ENCODE measurements at regions not wholly inside any gene's neighbourhood (a gene's known extent, or its start where the extent isn't known, plus 50 kb on each side); places are given as distances from the start of the nearest gene placed in this dataset.

DNA sequence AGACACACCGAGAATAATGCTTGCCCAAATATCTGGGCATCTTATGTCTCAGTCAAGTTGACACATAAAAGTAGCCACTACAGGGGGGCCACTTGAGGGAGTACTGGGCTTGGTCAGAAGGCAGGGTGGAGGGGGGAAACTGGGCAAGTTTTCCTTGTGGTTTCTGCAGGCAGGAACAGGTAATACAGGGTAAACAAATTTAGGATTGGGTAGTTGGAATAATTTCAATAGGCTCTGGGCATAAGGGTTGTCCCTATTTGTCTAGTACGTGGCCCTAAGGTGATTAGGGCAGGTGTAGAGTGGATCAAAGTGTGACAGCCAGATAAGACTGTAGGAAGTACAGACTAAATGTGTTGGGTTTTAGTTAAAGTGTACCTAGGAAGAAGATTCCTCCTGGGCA, 353.1 kb downstream of the TLE4 start:
- H3K4me3 ChIP-seq: no peak overlapping the region
- no peak for ATAC-seq
- no peak overlapping the region for H3K27ac ChIP-seq
- H3K27me3 ChIP-seq: no peaks in the 10 kb centered on the region
- 40 to 80% (median 72%) methylated on average over 2 of the region's 2 CpGs for WGBS, 4 donors
- intact Hi-C loops (cut with DNase I): no loop called here
- H3K36me3 ChIP-seq: no peaks in the 10 kb centered on the region
- no peaks in the 10 kb centered on the region for H3K4me1 ChIP-seq
- no peak for DNase-seq
- H3K9me3 ChIP-seq: no peaks in the 10 kb centered on the region
- TF ChIP-seq POLR2A (IDR thresholded peaks at IDR 0.05): no peak
- TF ChIP-seq, protein P1, sequence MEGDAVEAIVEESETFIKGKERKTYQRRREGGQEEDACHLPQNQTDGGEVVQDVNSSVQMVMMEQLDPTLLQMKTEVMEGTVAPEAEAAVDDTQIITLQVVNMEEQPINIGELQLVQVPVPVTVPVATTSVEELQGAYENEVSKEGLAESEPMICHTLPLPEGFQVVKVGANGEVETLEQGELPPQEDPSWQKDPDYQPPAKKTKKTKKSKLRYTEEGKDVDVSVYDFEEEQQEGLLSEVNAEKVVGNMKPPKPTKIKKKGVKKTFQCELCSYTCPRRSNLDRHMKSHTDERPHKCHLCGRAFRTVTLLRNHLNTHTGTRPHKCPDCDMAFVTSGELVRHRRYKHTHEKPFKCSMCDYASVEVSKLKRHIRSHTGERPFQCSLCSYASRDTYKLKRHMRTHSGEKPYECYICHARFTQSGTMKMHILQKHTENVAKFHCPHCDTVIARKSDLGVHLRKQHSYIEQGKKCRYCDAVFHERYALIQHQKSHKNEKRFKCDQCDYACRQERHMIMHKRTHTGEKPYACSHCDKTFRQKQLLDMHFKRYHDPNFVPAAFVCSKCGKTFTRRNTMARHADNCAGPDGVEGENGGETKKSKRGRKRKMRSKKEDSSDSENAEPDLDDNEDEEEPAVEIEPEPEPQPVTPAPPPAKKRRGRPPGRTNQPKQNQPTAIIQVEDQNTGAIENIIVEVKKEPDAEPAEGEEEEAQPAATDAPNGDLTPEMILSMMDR (IDR thresholded peaks at IDR 0.05): no peak

- no peak for ATAC-seq
- WGBS, 4 donors: 82 to 89% (median 83%) methylated on average over 4 of the region's 4 CpGs
Observed at GRCh38 chr9:79917421-79917820, 345.7 kb downstream of the TLE4 start.

DNA sequence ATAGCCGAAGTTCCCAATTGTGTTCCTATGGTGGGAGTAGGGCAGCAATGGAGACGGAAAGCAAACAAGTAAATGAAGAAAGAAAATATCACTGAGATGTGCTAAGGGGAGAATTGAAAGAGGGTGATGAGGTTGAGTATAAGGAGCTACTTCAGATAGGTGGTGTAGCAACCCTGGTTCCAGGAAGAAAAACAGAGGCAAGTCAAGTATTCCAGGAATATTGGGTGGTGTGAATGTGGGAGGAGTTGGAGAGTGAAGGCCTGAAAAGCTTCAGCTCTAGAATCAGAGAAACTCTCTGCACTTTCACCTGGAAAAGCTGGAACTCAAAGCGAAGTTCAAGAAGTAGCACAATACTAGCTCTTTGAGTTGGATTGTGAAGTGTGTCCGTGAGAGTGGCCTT, 342.1 kb downstream of the TLE4 start:
- H3K9me3 ChIP-seq: peaks cover 0 to 5% (median 0%) of the 10 kb centered on the region in 12 donors
- no peaks in the 10 kb centered on the region for H3K36me3 ChIP-seq
- 91 to 96% (median 93%) methylated on average over 4 of the region's 4 CpGs for WGBS, 4 donors
- H3K4me3 ChIP-seq: no peak overlapping the region
- H3K27me3 ChIP-seq: no peaks in the 10 kb centered on the region
- no peak for DNase-seq
- no peak for TF ChIP-seq POLR2A (IDR thresholded peaks at IDR 0.05)
- intact Hi-C loops (cut with DNase I): no loop called here
- no peak overlapping the region for H3K27ac ChIP-seq
- H3K4me1 ChIP-seq: no peaks in the 10 kb centered on the region
- ATAC-seq: no peak

More at GRCh38 chr9:79917421-79917820, 345.7 kb downstream of the TLE4 start:
- no peaks in the 10 kb centered on the region for H3K36me3 ChIP-seq
- H3K27ac ChIP-seq: no peak overlapping the region
- TF ChIP-seq POLR2A (IDR thresholded peaks at IDR 0.05): no peak
- TF ChIP-seq, protein P1 (IDR thresholded peaks at IDR 0.05): no peak
- H3K4me3 ChIP-seq: no peak overlapping the region
- no peak for DNase-seq
- H3K27me3 ChIP-seq: no peaks in the 10 kb centered on the region
- intact Hi-C loops (cut with DNase I): no loop called here
- peaks cover 0 to 3% (median 0%) of the 10 kb centered on the region in 12 donors for H3K9me3 ChIP-seq
- H3K4me1 ChIP-seq: no peaks in the 10 kb centered on the region

DNA sequence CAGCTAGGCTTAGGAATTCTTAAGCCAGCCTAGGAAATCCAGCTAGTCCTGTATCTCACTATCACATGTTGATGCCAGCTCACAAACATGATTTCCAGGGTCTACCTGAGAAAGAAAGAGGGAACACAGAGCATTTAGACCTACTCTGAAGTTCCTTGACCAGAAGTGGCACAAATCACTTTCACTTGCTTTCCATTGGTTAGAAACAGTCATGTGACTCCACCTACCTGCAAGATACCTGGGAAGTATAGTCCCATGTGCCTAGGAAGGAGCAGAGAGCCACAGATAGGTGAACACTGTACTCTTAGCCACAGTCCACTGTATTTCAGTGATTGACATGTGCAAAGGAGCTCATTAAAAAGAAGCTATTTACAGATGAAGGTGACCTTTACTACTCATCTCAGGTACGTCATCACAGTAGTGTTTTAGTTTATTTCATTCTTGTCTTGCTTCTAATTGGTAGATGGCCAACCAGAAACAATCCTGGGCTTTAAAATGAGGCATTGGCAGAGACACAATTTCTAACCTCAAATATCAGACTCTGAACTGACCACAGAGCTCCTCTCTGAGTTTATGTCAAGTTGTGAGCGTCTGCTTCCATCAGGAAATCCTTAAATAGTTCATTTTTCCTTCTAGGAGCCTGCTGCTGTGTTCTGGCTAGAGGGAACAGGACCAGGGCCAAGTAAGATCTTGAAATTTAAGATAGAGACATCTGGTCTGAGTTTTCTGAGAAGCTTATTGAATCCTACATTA, 340.7 kb downstream of the TLE4 start:
- H3K27ac ChIP-seq: no peak overlapping the region
- H3K4me3 ChIP-seq: no peak overlapping the region
- WGBS, 4 donors: 41 to 63% (median 52%) methylated on average over 2 of the region's 2 CpGs
- H3K27me3 ChIP-seq: peaks cover 0 to 4% (median 0%) of the 10 kb centered on the region in 9 donors
- H3K36me3 ChIP-seq: no peaks in the 10 kb centered on the region
- no peak for ATAC-seq
- no peaks in the 10 kb centered on the region for H3K4me1 ChIP-seq
- TF ChIP-seq, protein P1 (IDR thresholded peaks at IDR 0.05): no peak
- TF ChIP-seq POLR2A (IDR thresholded peaks at IDR 0.05): no peak
- H3K9me3 ChIP-seq: peaks cover 0 to 4% (median 0%) of the 10 kb centered on the region in 12 donors
- intact Hi-C loops (cut with DNase I): no loop called here
- DNase-seq: no peak
